Testis (tissue), 2 donors: ENCODE measurements at regions not wholly inside any gene's neighbourhood (a gene's known extent, or its start where the extent isn't known, plus 50 kb on each side); places are given as distances from the start of the nearest gene placed in this dataset.

Source experiments
- POLR2A ChIP-seq: fragments of 450-650 bp; IDR thresholded peaks from one replicate; pipeline ENCODE4 v1.6.1; 2017; ENCODE audit warnings: antibody characterized with exemption, mild to moderate bottlenecking, moderate library complexity
- TF ChIP-seq, protein P1 (sequence below), 3 experiments: fragments of 450-650 bp in 2 of 3; fragments of 200-600 bp in 1 of 3; sonication (generic) in 1 of 3; IDR thresholded peaks; one replicate each; pipeline ENCODE4 v1.5.1; 2016 to 2019; ENCODE audit warnings: antibody characterized with exemption in 3 of 3, mild to moderate bottlenecking in 2 of 3, moderate library complexity in 1 of 3

DNA sequence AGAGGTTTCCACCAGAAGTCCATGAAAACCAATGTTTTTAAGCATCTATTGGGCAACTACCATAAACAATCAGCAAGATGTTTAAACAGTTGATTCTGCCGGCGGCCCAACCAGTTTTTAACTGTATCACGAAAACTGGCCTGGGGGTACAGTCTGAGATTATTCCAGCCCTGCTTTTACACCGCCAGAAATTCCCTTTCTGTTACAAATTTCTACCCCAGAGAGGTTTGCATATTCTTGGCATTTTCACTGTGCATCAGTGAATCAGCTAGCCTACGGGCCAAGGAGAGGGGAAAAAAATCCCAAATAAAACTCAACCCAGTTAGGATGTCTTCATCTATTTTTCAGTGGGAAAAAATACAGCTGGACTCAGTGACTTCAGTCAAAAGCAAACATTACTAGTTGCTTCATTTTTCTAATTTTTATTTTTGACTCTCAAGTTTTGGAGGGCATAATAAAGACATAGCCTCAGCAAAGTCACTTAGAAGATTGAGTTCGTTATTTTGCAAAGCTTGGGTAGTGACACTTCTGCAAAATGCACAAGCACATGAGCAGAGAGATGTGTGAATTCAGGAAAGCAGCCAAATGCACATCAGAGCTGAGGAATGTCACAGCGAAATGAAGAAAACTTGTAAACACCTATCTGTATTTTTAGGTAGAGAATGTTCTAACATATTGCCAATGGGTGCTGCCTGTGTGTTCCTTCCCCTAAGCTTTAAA lies 167.8 kb upstream of the GK2 start:
- TF ChIP-seq, protein P1, sequence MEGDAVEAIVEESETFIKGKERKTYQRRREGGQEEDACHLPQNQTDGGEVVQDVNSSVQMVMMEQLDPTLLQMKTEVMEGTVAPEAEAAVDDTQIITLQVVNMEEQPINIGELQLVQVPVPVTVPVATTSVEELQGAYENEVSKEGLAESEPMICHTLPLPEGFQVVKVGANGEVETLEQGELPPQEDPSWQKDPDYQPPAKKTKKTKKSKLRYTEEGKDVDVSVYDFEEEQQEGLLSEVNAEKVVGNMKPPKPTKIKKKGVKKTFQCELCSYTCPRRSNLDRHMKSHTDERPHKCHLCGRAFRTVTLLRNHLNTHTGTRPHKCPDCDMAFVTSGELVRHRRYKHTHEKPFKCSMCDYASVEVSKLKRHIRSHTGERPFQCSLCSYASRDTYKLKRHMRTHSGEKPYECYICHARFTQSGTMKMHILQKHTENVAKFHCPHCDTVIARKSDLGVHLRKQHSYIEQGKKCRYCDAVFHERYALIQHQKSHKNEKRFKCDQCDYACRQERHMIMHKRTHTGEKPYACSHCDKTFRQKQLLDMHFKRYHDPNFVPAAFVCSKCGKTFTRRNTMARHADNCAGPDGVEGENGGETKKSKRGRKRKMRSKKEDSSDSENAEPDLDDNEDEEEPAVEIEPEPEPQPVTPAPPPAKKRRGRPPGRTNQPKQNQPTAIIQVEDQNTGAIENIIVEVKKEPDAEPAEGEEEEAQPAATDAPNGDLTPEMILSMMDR (IDR thresholded peaks at IDR 0.05): no peak
- no peak for TF ChIP-seq POLR2A
